ENCODE measurements at regions not wholly inside any gene's neighbourhood (a gene's known extent, or its start where the extent isn't known, plus 50 kb on each side); places are given as distances from the start of the nearest gene placed in this dataset.

GRCh38 chr21:16162953-16163352 lies 433.2 kb downstream of the USP25 start:
- FAIRE-seq (no peak), DNase-seq (ENCODE audit: insufficient read length, low spot score) (no peak)
- TF ChIP-seq SPI1 (IDR thresholded peaks at IDR 0.05; ENCODE audit: low read depth, low read length) (no peak), TAF1 (IDR thresholded peaks at IDR 0.05; ENCODE audit: low read depth, low read length) (no peak), POLR2AphosphoS5 (IDR thresholded peaks at IDR 0.05; ENCODE audit: low read depth, low read length) (no peak), POU2F2 (IDR thresholded peaks at IDR 0.05; ENCODE audit: low read depth, low read length) (no peak), PAX5 (IDR thresholded peaks at IDR 0.05; ENCODE audit: insufficient read depth, low read length, severe bottlenecking) (no peak), POLR2A (IDR thresholded peaks at IDR 0.05; ENCODE audit: low read depth, low read length) (no peak)

DNA sequence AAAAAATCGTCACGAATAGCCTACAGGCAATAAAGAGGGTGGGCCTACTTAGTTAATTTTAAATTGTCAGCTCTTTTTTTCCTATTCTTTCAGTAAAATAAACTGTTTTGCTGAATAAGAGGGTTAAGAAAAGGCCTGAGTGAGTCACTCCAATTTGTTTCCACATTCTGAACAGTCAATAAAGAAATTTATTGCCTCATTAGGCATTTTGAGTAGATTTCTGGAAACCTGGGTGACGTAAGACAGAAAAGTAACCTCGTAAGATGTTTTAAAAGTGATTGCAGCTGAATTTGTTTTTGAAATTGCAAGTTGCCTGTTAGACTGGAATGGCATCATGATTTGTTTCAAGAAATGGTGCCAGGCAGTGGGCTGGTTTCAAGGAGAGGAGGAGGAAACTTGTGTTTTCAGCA lies 439.3 kb downstream of the USP25 start:
- DNase-seq (ENCODE audit: insufficient read length, low spot score) (no peak), FAIRE-seq (no peak)
- TF ChIP-seq PAX5 (IDR thresholded peaks at IDR 0.05; ENCODE audit: insufficient read depth, low read length, severe bottlenecking) (no peak), POLR2AphosphoS5 (IDR thresholded peaks at IDR 0.05; ENCODE audit: low read depth, low read length) (no peak), POLR2A (IDR thresholded peaks at IDR 0.05; ENCODE audit: low read depth, low read length) (no peak), SPI1 (IDR thresholded peaks at IDR 0.05; ENCODE audit: low read depth, low read length) (no peak), TAF1 (IDR thresholded peaks at IDR 0.05; ENCODE audit: low read depth, low read length) (no peak)

- FAIRE-seq = no peak
- DNase-seq (ENCODE audit: insufficient read length, low spot score) = no peak
- TF ChIP-seq TAF1 (IDR thresholded peaks at IDR 0.05; ENCODE audit: low read depth, low read length) (no peak), POU2F2 (IDR thresholded peaks at IDR 0.05; ENCODE audit: low read depth, low read length) (no peak), POLR2AphosphoS5 (IDR thresholded peaks at IDR 0.05; ENCODE audit: low read depth, low read length) (no peak)
Observed at GRCh38 chr21:16169779-16170178, 440.0 kb downstream of the USP25 start.

DNA sequence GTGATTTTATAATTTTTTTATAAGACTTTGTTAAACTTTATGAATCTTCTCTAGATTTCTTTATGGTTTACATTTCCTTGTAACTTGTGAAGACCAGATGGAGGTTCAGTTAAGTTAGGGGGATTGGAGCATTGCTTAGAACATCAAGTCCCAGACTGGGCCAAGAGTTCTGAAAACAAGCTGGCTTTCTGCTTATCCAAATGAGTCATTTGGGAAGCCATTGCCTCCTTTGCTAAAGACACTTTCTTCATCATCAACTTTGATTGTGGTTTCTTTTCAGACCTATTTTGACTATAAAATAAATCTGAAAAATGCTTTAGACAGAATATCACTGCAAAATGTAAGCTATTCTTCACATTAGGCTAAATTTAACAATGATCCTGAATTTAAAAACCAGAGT lies 446.8 kb downstream of the USP25 start:
- no peak for FAIRE-seq
- TF ChIP-seq POLR2A (IDR thresholded peaks at IDR 0.05; ENCODE audit: low read depth, low read length) (no peak), POLR2AphosphoS5 (IDR thresholded peaks at IDR 0.05; ENCODE audit: low read depth, low read length) (no peak), PAX5 (IDR thresholded peaks at IDR 0.05; ENCODE audit: insufficient read depth, low read length, severe bottlenecking) (no peak), SPI1 (IDR thresholded peaks at IDR 0.05; ENCODE audit: low read depth, low read length) (no peak), POU2F2 (IDR thresholded peaks at IDR 0.05; ENCODE audit: low read depth, low read length) (no peak), TAF1 (IDR thresholded peaks at IDR 0.05; ENCODE audit: low read depth, low read length) (no peak)
- DNase-seq (ENCODE audit: insufficient read length, low spot score) = no peak

DNA sequence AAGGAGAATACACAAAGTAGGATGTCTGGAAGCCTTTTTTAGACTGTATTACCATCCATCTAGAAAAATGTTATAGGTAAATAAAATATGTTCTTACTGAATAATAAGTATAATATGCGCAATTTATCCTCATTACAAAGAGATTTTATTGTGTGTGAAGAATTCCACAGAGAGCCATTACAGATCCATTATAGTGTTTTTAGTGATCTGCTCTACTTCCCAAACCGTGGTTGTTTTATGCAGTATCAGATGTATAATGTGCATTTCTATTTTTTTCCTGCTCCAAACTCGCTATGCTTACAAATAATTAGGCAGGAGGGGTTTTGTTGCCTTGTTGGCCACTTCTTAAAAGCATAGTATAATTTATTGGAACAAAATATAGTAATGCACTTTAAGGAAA lies 447.8 kb downstream of the USP25 start:
- TF ChIP-seq TAF1 (IDR thresholded peaks at IDR 0.05; ENCODE audit: low read depth, low read length) (no peak), POLR2A (IDR thresholded peaks at IDR 0.05; ENCODE audit: low read depth, low read length) (no peak)
- FAIRE-seq (no peak), DNase-seq (ENCODE audit: insufficient read length, low spot score) (no peak)

DNA sequence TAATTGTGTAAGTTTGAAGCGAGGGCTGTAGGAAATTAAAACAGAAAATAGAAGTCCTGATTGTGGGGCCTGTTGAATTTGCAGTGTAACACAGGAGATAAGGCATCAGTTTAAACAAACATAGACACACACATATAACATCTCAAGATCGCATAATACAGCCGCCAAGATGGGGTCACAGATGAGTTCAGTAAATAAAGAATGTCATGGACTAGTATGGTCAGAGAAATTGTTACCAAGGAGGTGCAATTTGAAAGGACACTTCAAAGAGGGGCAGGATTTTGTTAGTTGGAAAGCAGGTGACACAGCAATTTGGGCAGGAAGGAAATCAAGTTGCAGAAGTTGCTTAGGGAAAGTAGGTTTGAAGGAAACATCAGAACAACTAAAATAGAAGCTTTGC lies 450.0 kb downstream of the USP25 start:
- no peak for DNase-seq (ENCODE audit: insufficient read length, low spot score)
- no peak for FAIRE-seq
- TF ChIP-seq SPI1 (IDR thresholded peaks at IDR 0.05; ENCODE audit: low read depth, low read length) = no peak
- TF ChIP-seq PAX5 (IDR thresholded peaks at IDR 0.05; ENCODE audit: insufficient read depth, low read length, severe bottlenecking) = no peak
- TF ChIP-seq POU2F2 (IDR thresholded peaks at IDR 0.05; ENCODE audit: low read depth, low read length) = no peak
- no peak for TF ChIP-seq POLR2A (IDR thresholded peaks at IDR 0.05; ENCODE audit: low read depth, low read length)

DNA sequence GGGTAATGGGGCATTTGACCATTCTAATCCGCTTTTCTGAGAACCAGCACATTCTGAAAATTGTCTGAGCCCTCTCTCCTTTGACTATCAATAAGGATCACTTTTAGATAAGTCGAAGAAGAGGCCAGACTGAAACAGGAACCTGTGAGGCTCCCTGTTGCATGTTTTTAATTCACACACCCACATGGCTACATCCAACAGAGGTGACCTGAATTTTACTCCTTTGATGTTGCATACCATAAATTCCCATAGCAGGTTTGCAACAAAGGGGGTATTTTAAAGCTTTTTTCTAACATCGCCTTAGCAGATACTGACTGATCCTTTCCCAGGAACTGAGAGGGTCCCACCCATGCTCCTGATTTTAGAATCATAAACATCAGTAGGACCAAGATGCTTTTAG lies 450.8 kb downstream of the USP25 start:
- FAIRE-seq (no peak), DNase-seq (ENCODE audit: insufficient read length, low spot score) (no peak)
- TF ChIP-seq POLR2AphosphoS5 (IDR thresholded peaks at IDR 0.05; ENCODE audit: low read depth, low read length) = no peak
- no peak for TF ChIP-seq POU2F2 (IDR thresholded peaks at IDR 0.05; ENCODE audit: low read depth, low read length)
- no peak for TF ChIP-seq TAF1 (IDR thresholded peaks at IDR 0.05; ENCODE audit: low read depth, low read length)

DNA sequence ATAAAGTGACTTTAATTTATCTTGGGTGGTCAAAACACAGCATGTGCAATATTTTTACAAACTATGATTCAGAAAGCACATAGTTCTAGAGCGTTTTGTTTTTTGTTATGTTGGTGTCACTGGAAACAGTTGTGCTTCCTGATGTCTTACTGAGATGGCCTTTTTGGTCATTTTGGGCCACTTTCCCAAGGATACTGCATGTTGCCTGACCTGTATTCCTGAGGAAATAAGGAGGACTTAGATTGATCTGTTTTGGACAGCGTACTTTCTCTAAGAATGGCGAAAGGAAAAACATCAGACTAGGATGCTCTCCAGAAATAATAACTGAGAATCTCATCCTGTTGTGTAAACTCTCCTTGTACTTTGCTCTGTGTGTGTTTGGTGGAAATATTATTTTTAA lies 451.2 kb downstream of the USP25 start:
- no peak for FAIRE-seq
- no peak for TF ChIP-seq TAF1 (IDR thresholded peaks at IDR 0.05; ENCODE audit: low read depth, low read length)
- TF ChIP-seq SPI1 (IDR thresholded peaks at IDR 0.05; ENCODE audit: low read depth, low read length) = no peak
- no peak for DNase-seq (ENCODE audit: insufficient read length, low spot score)

DNA sequence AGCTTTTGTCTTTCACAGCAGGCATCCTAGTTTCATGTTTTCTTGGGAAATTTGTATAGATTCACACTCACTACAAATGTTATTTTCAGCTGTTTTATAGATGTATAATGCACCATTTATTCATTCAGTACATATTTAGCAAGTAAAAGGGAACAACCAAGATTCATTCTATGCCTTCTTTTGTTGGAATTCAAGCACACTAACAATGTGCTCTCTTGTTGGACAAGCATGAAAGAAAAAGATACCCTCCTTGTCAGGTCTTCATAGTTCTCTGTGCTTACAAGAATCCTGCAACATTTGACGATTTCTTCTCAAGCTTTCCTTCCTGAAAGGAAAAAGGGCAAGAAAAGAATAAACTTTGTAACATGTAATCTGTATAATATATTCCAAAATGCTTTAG lies 456.0 kb downstream of the USP25 start:
- no peak for TF ChIP-seq TAF1 (IDR thresholded peaks at IDR 0.05; ENCODE audit: low read depth, low read length)
- no peak for TF ChIP-seq POLR2A (IDR thresholded peaks at IDR 0.05; ENCODE audit: low read depth, low read length)
- no peak for TF ChIP-seq POLR2AphosphoS5 (IDR thresholded peaks at IDR 0.05; ENCODE audit: low read depth, low read length)
- no peak for TF ChIP-seq SPI1 (IDR thresholded peaks at IDR 0.05; ENCODE audit: low read depth, low read length)
- no peak for TF ChIP-seq PAX5 (IDR thresholded peaks at IDR 0.05; ENCODE audit: insufficient read depth, low read length, severe bottlenecking)
- no peak for TF ChIP-seq POU2F2 (IDR thresholded peaks at IDR 0.05; ENCODE audit: low read depth, low read length)
- DNase-seq (ENCODE audit: insufficient read length, low spot score) (no peak), FAIRE-seq (no peak)

DNA sequence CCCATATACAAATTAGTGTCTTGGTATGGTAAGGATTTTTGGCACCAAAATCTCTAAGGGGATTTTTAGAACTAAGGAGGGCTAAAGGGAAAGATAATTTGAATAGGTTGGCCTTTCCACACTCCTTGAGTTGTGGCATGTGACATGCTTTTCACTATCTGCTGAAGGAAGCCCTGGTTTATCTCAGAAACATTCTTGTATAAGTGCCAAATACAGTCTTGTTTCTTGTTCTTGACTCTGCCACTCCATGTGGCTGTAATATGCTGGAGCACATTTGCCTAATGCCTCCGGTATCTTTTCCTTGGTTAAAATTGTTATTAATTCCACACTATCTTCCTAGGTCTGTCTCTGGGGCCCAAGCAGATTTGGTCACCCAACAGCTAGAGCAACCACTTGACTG lies 457.0 kb downstream of the USP25 start:
- TF ChIP-seq POLR2A (IDR thresholded peaks at IDR 0.05; ENCODE audit: low read depth, low read length) (no peak), POU2F2 (IDR thresholded peaks at IDR 0.05; ENCODE audit: low read depth, low read length) (no peak), PAX5 (IDR thresholded peaks at IDR 0.05; ENCODE audit: insufficient read depth, low read length, severe bottlenecking) (no peak), TAF1 (IDR thresholded peaks at IDR 0.05; ENCODE audit: low read depth, low read length) (no peak), SPI1 (IDR thresholded peaks at IDR 0.05; ENCODE audit: low read depth, low read length) (no peak), POLR2AphosphoS5 (IDR thresholded peaks at IDR 0.05; ENCODE audit: low read depth, low read length) (no peak)
- no peak for FAIRE-seq
- no peak for DNase-seq (ENCODE audit: insufficient read length, low spot score)

- DNase-seq (ENCODE audit: insufficient read length, low spot score) (no peak), FAIRE-seq (no peak)
- TF ChIP-seq SPI1 (IDR thresholded peaks at IDR 0.05; ENCODE audit: low read depth, low read length) (no peak), POU2F2 (IDR thresholded peaks at IDR 0.05; ENCODE audit: low read depth, low read length) (no peak), POLR2AphosphoS5 (IDR thresholded peaks at IDR 0.05; ENCODE audit: low read depth, low read length) (no peak), TAF1 (IDR thresholded peaks at IDR 0.05; ENCODE audit: low read depth, low read length) (no peak), PAX5 (IDR thresholded peaks at IDR 0.05; ENCODE audit: insufficient read depth, low read length, severe bottlenecking) (no peak), POLR2A (IDR thresholded peaks at IDR 0.05; ENCODE audit: low read depth, low read length) (no peak)
Observed at GRCh38 chr21:16187603-16188301, 458.0 kb downstream of the USP25 start.
